HEK293T (cell line): ENCODE measurements at regions not wholly inside any gene's neighbourhood (a gene's known extent, or its start where the extent isn't known, plus 50 kb on each side); places are given as distances from the start of the nearest gene placed in this dataset.

Experiments
- ELF4 ChIP-seq: fragments of 450-650 bp; IDR thresholded peaks from 2 replicates; pipeline ENCODE4 v1.6.1; 2017; ENCODE audit warnings: antibody characterized with exemption
- FOXK2 ChIP-seq: fragments of 450-650 bp; IDR thresholded peaks from 2 replicates; pipeline ENCODE4 v1.6.1; 2016; ENCODE audit warnings: mild to moderate bottlenecking
- TF ChIP-seq, protein P1 (sequence below): fragments of 450-650 bp; IDR thresholded peaks from 2 replicates; pipeline ENCODE4 v1.6.1; 2016

DNA sequence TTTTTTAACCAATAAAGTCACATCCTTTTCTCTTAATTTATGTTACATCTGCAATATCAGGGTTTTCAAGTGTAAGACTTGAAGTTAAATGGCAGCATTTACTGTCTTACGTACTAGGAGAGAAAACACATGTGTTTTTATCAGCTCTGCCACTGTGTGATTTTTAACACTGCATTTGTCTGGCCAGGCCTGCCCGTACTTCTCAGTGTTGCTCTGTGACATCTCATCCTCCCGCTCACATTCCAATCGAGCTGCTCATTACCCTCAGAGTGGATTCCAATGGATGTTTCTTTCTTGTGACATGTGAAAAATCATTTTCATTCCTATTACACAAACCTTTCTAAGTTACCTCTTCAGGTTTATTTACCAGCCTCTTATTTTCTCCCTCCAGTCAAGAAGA, 420.3 kb downstream of the FAT4 start:
- TF ChIP-seq, protein P1, sequence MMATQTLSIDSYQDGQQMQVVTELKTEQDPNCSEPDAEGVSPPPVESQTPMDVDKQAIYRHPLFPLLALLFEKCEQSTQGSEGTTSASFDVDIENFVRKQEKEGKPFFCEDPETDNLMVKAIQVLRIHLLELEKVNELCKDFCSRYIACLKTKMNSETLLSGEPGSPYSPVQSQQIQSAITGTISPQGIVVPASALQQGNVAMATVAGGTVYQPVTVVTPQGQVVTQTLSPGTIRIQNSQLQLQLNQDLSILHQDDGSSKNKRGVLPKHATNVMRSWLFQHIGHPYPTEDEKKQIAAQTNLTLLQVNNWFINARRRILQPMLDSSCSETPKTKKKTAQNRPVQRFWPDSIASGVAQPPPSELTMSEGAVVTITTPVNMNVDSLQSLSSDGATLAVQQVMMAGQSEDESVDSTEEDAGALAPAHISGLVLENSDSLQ = no peak
- no peak for TF ChIP-seq ELF4
- TF ChIP-seq FOXK2 = no peak
